Breast epithelium (tissue), 4 donors: ENCODE measurements at regions not wholly inside any gene's neighbourhood (a gene's known extent, or its start where the extent isn't known, plus 50 kb on each side); places are given as distances from the start of the nearest gene placed in this dataset.

ENCODE experiments used
- DNase-seq, 2 donors: peaks; one replicate each; pipeline ENCODE4 v3.0.0-alpha.2; 2019; ENCODE audit warnings: low spot score in 2 of 2
- H3K27ac ChIP-seq, 2 donors: fragments of 200-600 bp; sonication (generic) in 1 of 2; one replicate each; pipeline ENCODE4 v1.5.1; 2016 to 2019; ENCODE audit warnings: mild to moderate bottlenecking in 1 of 2
- H3K27me3 ChIP-seq, 2 donors: fragments of 200-600 bp; sonication (generic) in 1 of 2; one replicate each; pipeline versions ENCODE4 v1.5.1 to v1.6.0; 2017 to 2019; ENCODE audit warnings: control low read depth in 1 of 2, mild to moderate bottlenecking in 1 of 2
- H3K36me3 ChIP-seq: fragments of 200-600 bp; one replicate; pipeline ENCODE4 v1.5.1; 2019
- H3K4me1 ChIP-seq, 2 donors: fragments of 200-600 bp; sonication (generic); one replicate each; pipeline ENCODE4 v1.5.1; 2016 to 2019; ENCODE audit warnings: control low read depth in 1 of 2
- H3K4me3 ChIP-seq, 3 donors: fragments of 200-600 bp; sonication (generic); 1 replicate in 2 of 3; 2 replicates in 1 of 3; pipeline ENCODE4 v1.5.1; 2016 to 2019; ENCODE audit warnings: mild to moderate bottlenecking in 3 of 3, moderate library complexity in 2 of 3
- H3K9me3 ChIP-seq, 2 donors: fragments of 200-600 bp; sonication (generic) in 1 of 2; one replicate each; pipeline ENCODE4 v1.5.1; 2016 to 2019; ENCODE audit warnings: control low read depth in 1 of 2
- POLR2A ChIP-seq: fragments of 450-650 bp; IDR thresholded peaks from one replicate; pipeline ENCODE4 v1.6.1; 2016; ENCODE audit warnings: antibody characterized with exemption, mild to moderate bottlenecking, moderate library complexity
- POLR2AphosphoS5 ChIP-seq, 3 donors: sonication (generic); formaldehyde crosslinking; IDR thresholded peaks; one replicate each; pipeline ENCODE4 v1.6.1; 2017; ENCODE audit warnings: antibody characterized with exemption in 3 of 3
- intact Hi-C: fragments of 100-400 bp; cut with DNase I; formaldehyde crosslinking; loops from one replicate; pipeline ENCODE4 v1.15.1; 2023; ENCODE audit warnings: low total_unique reads
- TF ChIP-seq, protein P1 (sequence below), 3 donors: fragments of 450-650 bp; IDR thresholded peaks; one replicate each; pipeline ENCODE4 v1.5.1; 2016 to 2017; ENCODE audit warnings: antibody characterized with exemption in 3 of 3, mild to moderate bottlenecking in 3 of 3, moderate library complexity in 3 of 3

DNA sequence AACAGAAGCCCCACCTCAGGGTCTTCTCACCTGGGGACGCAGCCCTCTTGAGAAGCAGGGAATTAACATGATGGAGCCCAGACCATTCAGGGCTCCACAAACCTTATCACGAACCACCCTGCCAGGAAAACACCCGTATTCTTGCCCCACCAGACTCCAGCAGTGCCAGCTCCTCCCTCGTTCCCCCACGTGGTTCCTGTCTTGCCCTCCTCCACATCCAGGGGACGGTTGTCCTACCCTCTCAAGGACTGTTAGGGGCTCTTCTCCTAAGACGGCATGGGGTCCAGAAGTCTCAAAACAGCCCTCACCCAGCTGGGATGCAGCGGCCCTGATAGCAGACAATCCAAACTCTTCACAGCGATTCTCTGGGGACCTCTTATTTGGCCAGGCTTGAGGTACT lies 372.2 kb upstream of the HS6ST1 start:
- H3K9me3 ChIP-seq = no peaks in the 10 kb centered on the region

DNA sequence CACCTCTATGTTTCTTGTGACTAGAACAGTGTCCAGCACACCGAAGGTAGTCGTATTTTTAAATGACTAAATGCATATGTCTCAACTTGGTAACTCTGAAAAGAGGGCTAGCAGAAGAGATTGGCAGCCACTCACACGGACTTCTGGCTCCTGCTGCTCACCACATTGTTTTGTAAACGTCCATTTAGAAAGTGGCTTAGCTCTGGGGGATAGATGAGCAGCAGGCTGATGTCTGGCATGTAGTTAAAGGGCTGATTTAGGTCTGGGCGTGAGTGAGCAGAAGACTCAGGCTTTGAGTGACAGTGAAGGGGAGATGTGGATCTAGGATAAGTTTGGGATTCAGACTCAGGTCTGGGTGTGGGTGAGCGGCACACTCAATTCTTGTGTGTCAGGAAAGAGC lies 372.9 kb upstream of the HS6ST1 start:
- intact Hi-C loops = no loop called here
- Histone ChIP-seq H3K4me3 (no peak overlapping the region), H3K27me3 (no peaks in the 10 kb centered on the region), H3K9me3 (no peaks in the 10 kb centered on the region), H3K36me3 (no peaks in the 10 kb centered on the region), H3K4me1 (no peaks in the 10 kb centered on the region), H3K27ac (no peak overlapping the region)
- TF ChIP-seq POLR2AphosphoS5 (IDR thresholded peaks at IDR 0.05) (no peak), POLR2A (no peak)
- TF ChIP-seq, protein P1, sequence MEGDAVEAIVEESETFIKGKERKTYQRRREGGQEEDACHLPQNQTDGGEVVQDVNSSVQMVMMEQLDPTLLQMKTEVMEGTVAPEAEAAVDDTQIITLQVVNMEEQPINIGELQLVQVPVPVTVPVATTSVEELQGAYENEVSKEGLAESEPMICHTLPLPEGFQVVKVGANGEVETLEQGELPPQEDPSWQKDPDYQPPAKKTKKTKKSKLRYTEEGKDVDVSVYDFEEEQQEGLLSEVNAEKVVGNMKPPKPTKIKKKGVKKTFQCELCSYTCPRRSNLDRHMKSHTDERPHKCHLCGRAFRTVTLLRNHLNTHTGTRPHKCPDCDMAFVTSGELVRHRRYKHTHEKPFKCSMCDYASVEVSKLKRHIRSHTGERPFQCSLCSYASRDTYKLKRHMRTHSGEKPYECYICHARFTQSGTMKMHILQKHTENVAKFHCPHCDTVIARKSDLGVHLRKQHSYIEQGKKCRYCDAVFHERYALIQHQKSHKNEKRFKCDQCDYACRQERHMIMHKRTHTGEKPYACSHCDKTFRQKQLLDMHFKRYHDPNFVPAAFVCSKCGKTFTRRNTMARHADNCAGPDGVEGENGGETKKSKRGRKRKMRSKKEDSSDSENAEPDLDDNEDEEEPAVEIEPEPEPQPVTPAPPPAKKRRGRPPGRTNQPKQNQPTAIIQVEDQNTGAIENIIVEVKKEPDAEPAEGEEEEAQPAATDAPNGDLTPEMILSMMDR (IDR thresholded peaks at IDR 0.05) = no peak
- no peak for DNase-seq

More for the DNA sequence above, 372.2 kb upstream of the HS6ST1 start:
- H3K4me1 ChIP-seq = no peaks in the 10 kb centered on the region
- no peak for DNase-seq
- intact Hi-C loops = no loop called here
- H3K27ac ChIP-seq = no peak overlapping the region
- H3K4me3 ChIP-seq = no peak overlapping the region
- no peaks in the 10 kb centered on the region for H3K36me3 ChIP-seq
- TF ChIP-seq POLR2AphosphoS5 (IDR thresholded peaks at IDR 0.05) = no peak
- TF ChIP-seq, protein P1 (IDR thresholded peaks at IDR 0.05) = no peak
- TF ChIP-seq POLR2A = no peak
- no peaks in the 10 kb centered on the region for H3K27me3 ChIP-seq

DNA sequence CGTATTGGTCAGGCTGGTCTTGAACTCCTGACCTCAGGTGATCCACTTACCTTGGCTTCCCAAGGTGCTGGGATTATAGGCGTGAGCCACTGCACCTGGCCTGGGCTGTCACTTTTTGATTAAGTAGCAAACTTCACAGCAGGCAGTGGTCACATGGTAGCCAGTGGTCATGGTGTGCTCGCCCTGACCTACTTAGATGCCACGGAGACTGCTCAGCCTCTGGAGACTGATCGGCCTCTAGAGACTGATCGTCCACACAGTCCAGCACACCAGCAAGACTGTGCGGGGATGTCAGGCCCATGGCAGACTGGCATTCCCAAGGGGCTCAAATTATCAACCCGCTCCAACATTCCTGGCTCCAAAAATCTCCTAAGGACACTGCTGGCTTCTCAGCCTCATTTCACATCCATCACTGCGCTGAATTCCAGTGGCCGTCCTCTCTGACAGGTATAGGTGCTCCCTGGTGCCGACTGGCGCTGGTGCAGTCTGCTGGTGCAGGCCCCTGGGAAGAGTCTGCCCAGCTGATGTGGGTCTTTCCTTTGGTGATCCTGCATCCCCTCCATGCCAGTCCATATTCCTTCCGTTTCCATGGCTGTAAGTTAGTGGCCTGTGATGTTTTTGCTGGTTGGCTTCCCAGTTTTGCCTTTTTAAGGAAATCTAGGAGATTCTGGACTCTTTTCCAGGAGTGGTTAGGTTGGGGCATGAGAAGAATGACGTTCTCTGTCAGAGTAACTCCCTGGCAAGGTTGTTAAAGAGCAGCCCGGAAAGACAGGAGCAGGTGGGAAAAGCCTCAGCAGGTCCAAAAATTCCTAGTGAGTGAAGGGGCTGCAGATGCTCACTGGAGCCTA lies 374.5 kb upstream of the HS6ST1 start:
- intact Hi-C loops = no loop called here
- DNase-seq = no peak
- no peaks in the 10 kb centered on the region for H3K9me3 ChIP-seq
- H3K27ac ChIP-seq = no peak overlapping the region
- H3K27me3 ChIP-seq = no peaks in the 10 kb centered on the region
- no peaks in the 10 kb centered on the region for H3K36me3 ChIP-seq
- no peaks in the 10 kb centered on the region for H3K4me1 ChIP-seq
- TF ChIP-seq, protein P1 (IDR thresholded peaks at IDR 0.05) = no peak
- TF ChIP-seq POLR2A = no peak
- no peak for TF ChIP-seq POLR2AphosphoS5 (IDR thresholded peaks at IDR 0.05)
- no peak overlapping the region for H3K4me3 ChIP-seq

DNA sequence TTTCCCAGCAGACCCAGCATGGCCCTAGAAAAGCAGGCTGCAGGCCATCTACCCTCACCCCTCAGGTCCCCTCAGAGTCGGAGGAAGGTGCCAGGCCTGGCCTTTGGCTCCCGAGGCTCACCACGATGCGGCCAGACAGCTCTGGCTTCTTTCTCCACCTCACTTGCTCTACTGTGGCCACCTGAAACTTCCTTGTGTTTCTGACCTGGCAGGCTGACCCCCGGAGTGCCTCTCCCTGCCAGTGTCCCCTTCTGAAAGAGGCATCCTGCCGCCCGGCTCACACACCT lies 375.0 kb upstream of the HS6ST1 start:
- intact Hi-C loops = no loop called here
- H3K4me1 ChIP-seq = no peaks in the 10 kb centered on the region
- H3K36me3 ChIP-seq = no peaks in the 10 kb centered on the region
- TF ChIP-seq POLR2A = no peak
- TF ChIP-seq, protein P1 (IDR thresholded peaks at IDR 0.05) = no peak
- no peak for TF ChIP-seq POLR2AphosphoS5 (IDR thresholded peaks at IDR 0.05)
- H3K9me3 ChIP-seq = no peaks in the 10 kb centered on the region
- no peak overlapping the region for H3K4me3 ChIP-seq
- no peaks in the 10 kb centered on the region for H3K27me3 ChIP-seq
- no peak for DNase-seq
- H3K27ac ChIP-seq = no peak overlapping the region

DNA sequence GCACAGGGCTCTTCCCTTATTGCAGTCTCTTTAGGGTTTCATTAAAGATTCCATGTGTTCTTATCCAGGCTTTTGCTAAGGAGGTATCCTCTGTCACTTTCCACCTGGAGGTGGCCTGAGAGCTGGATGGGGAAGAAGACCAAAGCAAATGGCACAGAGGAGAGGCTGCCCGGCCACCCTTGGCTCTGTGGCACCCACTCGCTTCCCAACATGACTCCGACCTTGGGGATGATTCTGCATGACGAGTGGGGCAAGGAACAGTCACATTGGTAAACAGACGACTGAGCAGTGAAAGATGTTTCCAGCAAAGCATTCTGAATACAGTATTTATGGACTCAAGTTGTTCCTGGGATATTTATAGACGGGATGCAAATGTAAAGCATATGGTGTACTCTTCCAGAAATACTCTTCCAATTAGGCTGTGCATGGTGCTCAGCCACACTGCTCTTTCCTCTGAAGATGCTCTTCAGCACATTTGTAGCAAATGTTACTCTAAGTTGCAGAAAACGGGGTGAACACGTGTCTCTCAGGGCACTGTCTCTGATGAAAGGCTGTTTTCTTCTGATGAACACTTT lies 377.1 kb upstream of the HS6ST1 start:
- Histone ChIP-seq H3K4me1 (no peaks in the 10 kb centered on the region), H3K4me3 (no peak overlapping the region), H3K27me3 (no peaks in the 10 kb centered on the region), H3K36me3 (no peaks in the 10 kb centered on the region), H3K27ac (no peak overlapping the region), H3K9me3 (no peaks in the 10 kb centered on the region)
- TF ChIP-seq, protein P1 (IDR thresholded peaks at IDR 0.05) = no peak
- TF ChIP-seq POLR2AphosphoS5 (IDR thresholded peaks at IDR 0.05) = no peak
- no peak for TF ChIP-seq POLR2A
- DNase-seq = no peak
- intact Hi-C loops = no loop called here
